ENCODE measurements at regions not wholly inside any gene's neighbourhood (a gene's known extent, or its start where the extent isn't known, plus 50 kb on each side); places are given as distances from the start of the nearest gene placed in this dataset.

DNA sequence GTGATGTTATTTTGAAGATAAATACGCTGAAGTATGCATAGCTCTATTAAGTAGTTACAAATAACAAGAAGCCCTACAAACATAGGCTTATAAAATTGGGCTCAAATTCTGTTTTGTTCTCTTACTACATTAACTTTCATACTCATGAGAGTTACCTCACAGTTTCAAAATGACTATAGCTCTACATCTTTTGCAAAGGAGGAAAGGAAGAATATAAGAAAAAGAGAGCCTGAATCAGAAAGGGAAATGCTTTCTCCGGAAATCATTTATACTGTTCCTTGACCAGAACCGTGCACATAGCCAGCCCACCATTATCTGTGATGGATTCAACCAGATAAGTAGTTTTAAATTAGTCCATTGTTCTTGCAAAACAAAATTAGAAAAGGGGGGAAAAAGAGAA is 1252.1 kb downstream of the NCAM2 start:
- H3K27me3 ChIP-seq: no peaks in the 10 kb centered on the region
- TF ChIP-seq, protein P1, sequence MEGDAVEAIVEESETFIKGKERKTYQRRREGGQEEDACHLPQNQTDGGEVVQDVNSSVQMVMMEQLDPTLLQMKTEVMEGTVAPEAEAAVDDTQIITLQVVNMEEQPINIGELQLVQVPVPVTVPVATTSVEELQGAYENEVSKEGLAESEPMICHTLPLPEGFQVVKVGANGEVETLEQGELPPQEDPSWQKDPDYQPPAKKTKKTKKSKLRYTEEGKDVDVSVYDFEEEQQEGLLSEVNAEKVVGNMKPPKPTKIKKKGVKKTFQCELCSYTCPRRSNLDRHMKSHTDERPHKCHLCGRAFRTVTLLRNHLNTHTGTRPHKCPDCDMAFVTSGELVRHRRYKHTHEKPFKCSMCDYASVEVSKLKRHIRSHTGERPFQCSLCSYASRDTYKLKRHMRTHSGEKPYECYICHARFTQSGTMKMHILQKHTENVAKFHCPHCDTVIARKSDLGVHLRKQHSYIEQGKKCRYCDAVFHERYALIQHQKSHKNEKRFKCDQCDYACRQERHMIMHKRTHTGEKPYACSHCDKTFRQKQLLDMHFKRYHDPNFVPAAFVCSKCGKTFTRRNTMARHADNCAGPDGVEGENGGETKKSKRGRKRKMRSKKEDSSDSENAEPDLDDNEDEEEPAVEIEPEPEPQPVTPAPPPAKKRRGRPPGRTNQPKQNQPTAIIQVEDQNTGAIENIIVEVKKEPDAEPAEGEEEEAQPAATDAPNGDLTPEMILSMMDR (IDR thresholded peaks at IDR 0.05): no peak
- H3K9me3 ChIP-seq: no peaks in the 10 kb centered on the region
- no peak overlapping the region for H3K27ac ChIP-seq
- no peaks in the 10 kb centered on the region for H3K4me1 ChIP-seq
- H3K36me3 ChIP-seq: no peaks in the 10 kb centered on the region
- WGBS, 2 donors: 58 to 75% methylated on average over 3 of the region's 3 CpGs
- FAIRE-seq (no peak), DNase-seq (no peak), ATAC-seq (no peak)
- intact Hi-C loops (cut with DNase I): no loop called here
- no peak overlapping the region for H3K4me3 ChIP-seq

DNA sequence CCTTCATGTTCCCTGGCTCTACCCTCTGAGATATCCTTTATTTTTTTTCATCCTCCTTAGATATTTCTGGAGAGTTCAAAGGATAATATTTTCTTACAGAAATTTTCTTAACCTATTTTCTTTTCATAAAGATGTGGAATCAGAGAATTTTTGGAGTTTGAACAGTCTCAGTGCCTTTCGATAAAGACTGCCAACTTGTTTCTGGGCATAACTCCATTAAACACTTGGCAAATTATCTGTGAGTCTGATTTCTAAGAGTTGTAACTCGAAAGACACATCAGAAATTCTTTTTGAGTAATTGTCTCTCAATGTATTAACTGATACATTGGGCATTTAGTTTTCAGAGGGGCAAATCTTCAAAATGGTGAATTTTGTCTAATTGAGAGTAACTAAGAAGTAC is 1255.6 kb downstream of the NCAM2 start:
- Histone ChIP-seq H3K27ac (no peak overlapping the region), H3K4me3 (no peak overlapping the region), H3K4me1 (no peaks in the 10 kb centered on the region), H3K27me3 (no peaks in the 10 kb centered on the region), H3K9me3 (no peaks in the 10 kb centered on the region), H3K36me3 (no peaks in the 10 kb centered on the region)
- TF ChIP-seq, protein P1 (IDR thresholded peaks at IDR 0.05): no peak
- 46 to 50% methylated on average over 2 of the region's 2 CpGs for WGBS, 2 donors
- ATAC-seq: no peak
- intact Hi-C loops (cut with DNase I): no loop called here
- FAIRE-seq: no peak
- DNase-seq: no peak

DNA sequence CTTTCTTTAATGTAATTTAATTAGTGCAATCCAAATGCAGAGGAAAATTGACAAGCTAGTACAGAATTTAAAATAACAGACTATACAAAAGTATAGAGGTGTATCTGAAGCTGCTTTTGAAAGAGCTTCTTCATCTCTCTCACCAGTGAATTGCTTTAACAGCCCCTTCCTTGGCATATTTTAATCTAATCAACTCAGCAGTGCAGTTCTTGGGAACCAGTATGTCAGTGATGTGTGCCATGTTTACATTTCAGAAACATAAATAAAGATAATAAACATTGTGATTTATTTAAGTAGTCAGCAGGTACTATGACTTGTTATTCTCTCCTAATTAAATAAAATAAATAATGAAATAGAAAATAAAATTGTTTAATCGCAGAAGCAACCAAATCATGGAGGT is 1260.6 kb downstream of the NCAM2 start:
- no peak for ATAC-seq
- H3K27me3 ChIP-seq: no peaks in the 10 kb centered on the region
- DNase-seq: no peak
- no peak for FAIRE-seq
- intact Hi-C loops (cut with DNase I): no loop called here
- TF ChIP-seq, protein P1 (IDR thresholded peaks at IDR 0.05): no peak
- H3K4me1 ChIP-seq: no peaks in the 10 kb centered on the region
- WGBS, 2 donors: 60 to 62% methylated on average over 1 of the region's 1 CpG
- H3K4me3 ChIP-seq: no peak overlapping the region
- H3K36me3 ChIP-seq: no peaks in the 10 kb centered on the region
- no peak overlapping the region for H3K27ac ChIP-seq
- no peaks in the 10 kb centered on the region for H3K9me3 ChIP-seq

DNA sequence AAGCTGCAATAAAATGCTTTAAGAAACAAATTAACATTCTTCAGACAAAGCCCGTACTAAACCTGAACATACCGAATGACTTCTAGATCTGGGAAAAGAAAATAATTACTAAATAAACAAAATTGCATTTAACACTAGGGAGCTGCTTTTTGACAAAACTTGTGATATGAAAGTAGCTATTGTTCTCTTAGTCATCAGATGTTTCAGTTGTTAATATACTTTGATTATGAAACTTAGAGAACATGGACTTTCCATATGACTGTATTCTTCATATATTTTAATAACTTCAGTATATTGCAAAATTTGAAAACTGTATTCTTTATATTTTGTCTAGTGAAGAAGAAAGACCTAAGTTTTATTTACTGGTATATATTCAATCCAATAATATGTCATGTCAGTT is 1262.1 kb downstream of the NCAM2 start:
- FAIRE-seq (no peak), ATAC-seq (no peak), DNase-seq (no peak)
- Histone ChIP-seq H3K4me3 (no peak overlapping the region), H3K36me3 (no peaks in the 10 kb centered on the region), H3K27me3 (no peaks in the 10 kb centered on the region), H3K27ac (no peak overlapping the region), H3K4me1 (no peaks in the 10 kb centered on the region), H3K9me3 (no peaks in the 10 kb centered on the region)
- TF ChIP-seq, protein P1 (IDR thresholded peaks at IDR 0.05): no peak
- intact Hi-C loops (cut with DNase I): no loop called here
- WGBS, 2 donors: 57 to 63% methylated on average over 2 of the region's 2 CpGs

DNA sequence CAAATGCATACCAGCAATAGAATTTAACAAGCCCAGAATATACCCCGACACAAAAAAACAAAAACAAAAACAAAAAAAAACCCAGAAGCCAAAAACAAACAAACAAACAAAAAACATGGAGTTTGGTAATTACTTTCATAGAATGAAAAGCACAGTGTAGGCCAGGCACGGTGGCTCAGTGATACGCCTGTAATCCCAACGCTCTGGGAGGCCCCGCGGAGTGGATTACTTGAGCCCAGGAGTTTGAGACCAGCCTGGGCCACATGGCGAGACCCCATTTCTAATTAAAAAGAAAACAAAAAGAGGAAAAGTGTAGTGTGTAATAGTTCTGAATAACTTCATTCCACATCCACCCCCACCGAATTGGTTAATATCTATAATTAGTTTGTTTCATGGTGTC is 1265.7 kb downstream of the NCAM2 start:
- DNase-seq (no peak), FAIRE-seq (no peak), ATAC-seq (no peak)
- Histone ChIP-seq H3K36me3 (no peaks in the 10 kb centered on the region), H3K4me1 (no peaks in the 10 kb centered on the region), H3K27ac (no peak overlapping the region), H3K27me3 (no peaks in the 10 kb centered on the region), H3K9me3 (no peaks in the 10 kb centered on the region), H3K4me3 (no peak overlapping the region)
- intact Hi-C loops (cut with DNase I): no loop called here
- 84 to 89% methylated on average over 8 of the region's 8 CpGs for WGBS, 2 donors
- TF ChIP-seq, protein P1 (IDR thresholded peaks at IDR 0.05): no peak
